ENCODE measurements at regions not wholly inside any gene's neighbourhood (a gene's known extent, or its start where the extent isn't known, plus 50 kb on each side); places are given as distances from the start of the nearest gene placed in this dataset.

GRCh38 chr2:12915787-12916186 lies 199.1 kb downstream of the TRIB2 start (continued):
- no peak for TF ChIP-seq JUN (IDR thresholded peaks at IDR 0.05)

GRCh38 chr2:12918138-12918834 lies 201.6 kb downstream of the TRIB2 start:
- FAIRE-seq = no peak
- H3K4me2 ChIP-seq = no peak overlapping the region
- 11% methylated on average over 7 of the region's 7 CpGs for WGBS (ENCODE audit: missing lambda C conversion rate)

GRCh38 chr2:12918835-12919445 lies 202.2 kb downstream of the TRIB2 start:
- no peak for ATAC-seq
- no peak for TF ChIP-seq NPAS2 (CRISPR knock-in tag; IDR thresholded peaks at IDR 0.05; ENCODE audit: borderline replicate concordance)
- TF ChIP-seq POLR2A (IDR thresholded peaks at IDR 0.05; ENCODE audit: low read length) = no peak
- TF ChIP-seq BCL3 (IDR thresholded peaks at IDR 0.05) = no peak
- no peak for TF ChIP-seq USF2 (IDR thresholded peaks at IDR 0.05)
- no peak for TF ChIP-seq ZNF302 (CRISPR knock-in tag; IDR thresholded peaks at IDR 0.05)
- TF ChIP-seq ZC3H11A (IDR thresholded peaks at IDR 0.05) = no peak
- TF ChIP-seq HES2 (IDR thresholded peaks at IDR 0.05) = no peak
- no peak for TF ChIP-seq JUN (IDR thresholded peaks at IDR 0.05)
- no peak for TF ChIP-seq FOSL2 (IDR thresholded peaks at IDR 0.05)
- TF ChIP-seq FOSL2 (CRISPR knock-in tag; IDR thresholded peaks at IDR 0.05) = no peak
- TF ChIP-seq REST (IDR thresholded peaks at IDR 0.05) = no peak
- no peak for TF ChIP-seq JUNB (IDR thresholded peaks at IDR 0.05)
- no peak for TF ChIP-seq HOXA7 (CRISPR knock-in tag; IDR thresholded peaks at IDR 0.05)
- TF ChIP-seq MAZ (IDR thresholded peaks at IDR 0.05; ENCODE audit: borderline replicate concordance, low read depth, low read length) = no peak
- TF ChIP-seq E2F6 (IDR thresholded peaks at IDR 0.05; ENCODE audit: borderline replicate concordance, low read depth) = no peak
- POLR2A ChIA-PET = no interaction called here
- no peak for FAIRE-seq
- Histone ChIP-seq H3K4me2 (no peak overlapping the region), H3K4me3 (no peak overlapping the region), H3K4me1 (no peaks in the 10 kb centered on the region), H3K9me3 (no peaks in the 10 kb centered on the region), H3K27ac (no peak overlapping the region)
- CTCF ChIA-PET = interaction anchor here (1.1 to 2.8 kb wide), 2 partner anchors 11 kb away, joined by 3 to 17 read pairs; no protein-coding TSS in a partner anchor
- no peak for DNase-seq (ENCODE audit: low read depth in 1 of 2, low spot score in 1 of 2)
- 10% methylated on average over 7 of the region's 7 CpGs for WGBS (ENCODE audit: missing lambda C conversion rate)

More at GRCh38 chr2:12918138-12918834, 201.6 kb downstream of the TRIB2 start:
- Histone ChIP-seq H3K4me1 (no peaks in the 10 kb centered on the region), H3K27ac (no peak overlapping the region), H3K4me3 (no peak overlapping the region), H3K9me3 (no peaks in the 10 kb centered on the region)
- ATAC-seq = no peak
- no peak for TF ChIP-seq PHF8 (IDR thresholded peaks at IDR 0.05; ENCODE audit: borderline replicate concordance, low read depth)
- no peak for TF ChIP-seq RCOR1 (IDR thresholded peaks at IDR 0.05; ENCODE audit: low read depth, low read length)
- no peak for TF ChIP-seq JUN (IDR thresholded peaks at IDR 0.05)
- no peak for TF ChIP-seq GATA3 (IDR thresholded peaks at IDR 0.05; ENCODE audit: borderline replicate concordance)
- TF ChIP-seq MYC (IDR thresholded peaks at IDR 0.05; ENCODE audit: borderline replicate concordance, low read length) = no peak
- no peak for TF ChIP-seq ZFP36 (IDR thresholded peaks at IDR 0.05; ENCODE audit: borderline replicate concordance, partially characterized antibody)
- no peak for TF ChIP-seq HOXB13 (CRISPR knock-in tag; IDR thresholded peaks at IDR 0.05; ENCODE audit: low read depth)
- TF ChIP-seq RNF2 (IDR thresholded peaks at IDR 0.05; ENCODE audit: borderline replicate concordance, low read depth) = no peak
- TF ChIP-seq HOXA7 (CRISPR knock-in tag; IDR thresholded peaks at IDR 0.05) = no peak
- TF ChIP-seq MAZ (IDR thresholded peaks at IDR 0.05; ENCODE audit: borderline replicate concordance, low read depth, low read length) = no peak
- TF ChIP-seq RFX5 (IDR thresholded peaks at IDR 0.05) = no peak
- TF ChIP-seq NFE2L2 (conservative IDR thresholded peaks at IDR 0.05; ENCODE audit: low read length) = no peak
- no peak for TF ChIP-seq CBX2 (IDR thresholded peaks at IDR 0.05; ENCODE audit: borderline replicate concordance, low read depth)
- no peak for TF ChIP-seq ELK1 (IDR thresholded peaks at IDR 0.05; ENCODE audit: low read depth, low read length)
- no peak for TF ChIP-seq TFCP2L1 (CRISPR knock-in tag; IDR thresholded peaks at IDR 0.05)
- DNase-seq (ENCODE audit: low read depth in 1 of 2, low spot score in 1 of 2) = no peak
- ChIA-PET POLR2A (no interaction called here), CTCF (interaction anchor here (1.1 kb wide), 1 partner anchor 10 kb away, joined by 3 read pairs; no protein-coding TSS in a partner anchor)

All from A549 (cell line).